NCI-H2196 (cell line): ENCODE measurements at regions not wholly inside any gene's neighbourhood (a gene's known extent, or its start where the extent isn't known, plus 50 kb on each side); places are given as distances from the start of the nearest gene placed in this dataset.

Experiments used
- DNase-seq: peaks from one replicate; lab custom pipeline; 2025; ENCODE audit not compliant: unreplicated experiment; lab: John Stamatoyannopoulos, UW

DNA sequence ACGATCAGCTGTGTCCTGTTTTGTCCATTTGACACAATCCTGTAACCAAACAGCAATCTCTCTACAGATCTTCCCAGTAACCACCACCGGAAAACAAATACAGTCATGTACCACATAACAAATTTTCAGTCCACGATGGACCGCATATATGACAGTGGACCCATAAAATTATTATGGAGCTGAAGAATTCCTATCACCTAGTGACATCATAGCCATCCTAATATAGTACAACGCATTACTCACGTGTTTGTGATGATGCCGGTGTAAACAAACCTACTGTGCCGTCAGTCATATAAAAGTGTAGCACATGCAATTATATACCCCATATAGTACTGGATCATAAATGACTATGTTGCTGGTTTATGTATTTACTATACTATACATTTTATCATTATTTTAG, 133.7 kb upstream of the EDNRA start:
- DNase-seq, result no peak

DNA sequence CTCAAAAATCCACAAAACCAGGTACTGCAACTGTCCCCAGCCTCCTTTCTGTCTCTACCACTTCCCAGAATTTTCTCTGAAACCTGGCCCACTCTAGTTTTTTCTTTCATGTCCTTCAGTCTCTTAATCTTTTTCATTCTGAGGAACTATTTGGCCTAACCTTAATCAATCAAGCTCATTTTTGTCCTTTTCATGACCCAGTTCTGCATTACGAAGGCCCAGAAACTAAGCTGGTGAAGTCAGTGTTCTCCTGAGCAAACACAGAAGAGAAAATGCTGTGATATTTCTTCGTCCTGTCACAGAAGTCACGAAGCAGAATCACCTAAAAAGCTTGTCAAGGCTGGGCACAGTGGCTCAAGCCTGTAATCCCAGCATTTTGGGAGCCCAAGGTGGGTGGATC, 131.7 kb upstream of the EDNRA start:
- DNase-seq, result no peak

DNA sequence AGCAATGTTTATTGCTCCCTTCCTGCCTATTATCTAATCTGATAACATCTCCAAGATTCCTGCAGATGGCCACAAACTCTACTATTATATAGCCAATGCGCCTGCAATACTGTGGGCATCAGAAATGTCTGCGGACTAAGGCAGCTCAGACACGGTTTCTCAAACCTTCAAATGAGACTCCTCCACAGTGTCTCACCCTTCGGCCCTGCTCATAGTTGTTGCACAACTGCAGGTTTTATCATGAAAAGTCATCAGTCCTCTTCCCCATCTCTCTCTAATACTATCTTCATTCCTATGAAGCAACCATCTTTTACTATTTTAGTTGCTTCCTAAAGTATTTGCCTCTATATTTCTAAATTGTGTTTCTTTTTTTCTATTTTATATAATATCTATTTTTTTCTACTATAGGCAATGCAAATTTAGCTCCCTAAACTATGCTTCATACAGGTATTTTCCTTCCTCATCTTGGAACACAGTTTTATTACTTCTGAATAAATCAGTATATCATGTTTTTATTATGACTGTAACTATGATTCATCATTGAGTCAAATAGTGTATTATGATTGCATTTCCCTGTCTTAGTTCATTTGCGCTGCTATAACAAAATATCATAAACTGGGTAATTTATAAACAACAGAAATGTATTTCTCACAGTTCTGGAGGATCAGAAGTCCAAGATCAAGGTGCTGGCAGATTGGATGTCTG, 129.7 kb upstream of the EDNRA start:
- DNase-seq, result no peak

DNA sequence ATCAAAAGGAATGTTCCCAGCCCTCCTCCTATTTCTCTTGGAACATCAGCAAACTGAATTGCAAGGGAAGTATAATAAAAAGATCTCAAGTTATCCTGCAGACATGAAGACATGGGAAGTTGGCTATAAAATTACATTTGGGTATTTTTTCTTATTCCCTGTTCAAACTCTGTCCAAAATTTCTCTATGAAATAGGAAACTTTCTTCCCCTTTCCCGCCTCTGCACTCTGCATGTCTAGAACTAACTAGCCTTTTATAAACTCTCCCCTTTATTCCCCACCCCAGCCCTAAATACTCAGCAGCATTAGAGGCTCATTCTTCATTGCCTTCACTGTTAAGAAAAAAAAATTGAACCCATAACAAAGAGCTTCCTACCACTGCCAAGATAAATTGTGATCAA, 126.7 kb upstream of the EDNRA start:
- DNase-seq, result no peak

DNA sequence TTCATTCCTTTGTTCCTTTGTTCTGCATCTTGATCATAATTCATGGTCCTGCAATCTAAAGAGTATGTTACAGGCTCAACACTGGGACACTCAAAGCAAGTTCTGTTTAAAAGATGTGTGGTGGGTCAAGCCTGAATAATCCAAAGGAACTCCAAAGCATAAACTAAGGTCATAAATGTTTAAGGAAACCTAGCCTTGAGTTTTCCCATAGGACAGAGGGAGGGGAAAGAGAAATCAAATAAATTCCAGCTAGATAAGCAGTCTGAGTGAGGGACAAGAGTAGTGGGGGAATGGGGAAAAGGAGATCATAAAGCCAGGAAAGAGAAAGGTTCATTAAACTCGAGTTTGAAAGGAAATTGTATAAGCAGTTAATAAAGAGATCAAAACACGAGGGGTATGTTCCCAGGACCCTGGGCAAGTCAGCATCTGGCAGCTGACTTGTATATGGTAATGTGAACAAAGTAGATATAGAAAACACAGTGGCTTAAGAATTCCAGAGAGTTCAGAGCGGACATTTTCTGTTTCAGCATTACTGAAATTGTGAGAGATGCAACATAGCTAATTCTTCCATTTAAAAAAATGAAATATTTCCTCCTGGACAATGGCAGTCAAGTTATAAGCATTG, 125.8 kb upstream of the EDNRA start:
- no peak for DNase-seq

DNA sequence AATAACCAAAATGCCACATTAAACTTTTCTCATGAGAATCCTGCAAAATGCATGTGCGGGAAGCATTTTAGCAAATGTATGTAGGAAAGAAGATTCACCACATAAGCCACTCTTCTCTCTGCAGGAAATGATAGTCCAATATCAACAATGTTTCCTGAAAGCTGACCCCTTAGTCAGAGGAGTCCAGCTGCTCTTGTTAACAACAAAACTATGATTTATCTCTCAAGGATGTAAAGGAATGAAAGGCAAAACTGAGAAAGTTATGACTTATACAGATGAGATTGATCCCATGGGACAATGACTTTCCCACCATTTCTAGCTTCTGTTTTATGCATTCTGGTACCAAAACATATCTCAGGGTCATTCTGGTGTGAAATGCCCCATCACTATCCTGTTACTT, 125.0 kb upstream of the EDNRA start:
- DNase-seq, result no peak

DNA sequence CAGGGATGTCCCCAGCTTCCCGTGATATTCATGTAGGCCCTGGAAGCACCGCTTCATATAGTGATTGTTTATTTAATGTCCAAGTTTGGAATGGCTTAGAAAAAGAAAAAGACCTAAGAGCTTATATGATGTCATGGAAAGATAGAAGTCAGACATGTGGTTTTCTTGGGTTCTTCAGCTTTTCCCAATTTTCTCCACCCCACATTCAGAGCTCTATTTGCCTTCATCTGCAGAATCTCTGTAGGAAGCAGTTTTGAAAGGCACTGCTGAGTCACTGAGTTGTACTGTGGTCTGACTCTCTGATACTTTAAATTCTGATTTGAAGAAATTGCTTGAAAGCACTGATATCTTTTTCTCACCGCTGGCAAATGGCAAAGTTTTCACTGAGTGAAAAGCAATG, 120.6 kb upstream of the EDNRA start:
- DNase-seq, result no peak

DNA sequence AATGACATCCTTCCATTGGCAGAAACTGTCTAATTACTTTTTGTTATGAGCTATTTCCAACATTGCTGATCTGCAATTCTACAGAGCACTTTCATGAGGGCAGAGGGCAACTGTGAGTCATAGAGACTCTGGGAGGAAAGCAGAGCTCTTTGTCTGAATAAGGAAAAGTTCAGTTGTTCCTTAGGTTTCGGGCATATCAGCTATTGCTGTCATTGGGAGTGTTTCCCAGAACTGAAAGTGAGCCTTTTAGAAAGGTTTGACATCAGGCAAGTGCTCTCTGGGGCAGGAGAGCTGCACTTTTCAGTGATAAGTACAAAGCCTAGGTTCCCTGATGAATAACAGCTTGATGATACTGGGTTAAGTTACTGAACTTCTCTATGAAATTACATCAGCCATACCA, 119.2 kb upstream of the EDNRA start:
- DNase-seq, result no peak

DNA sequence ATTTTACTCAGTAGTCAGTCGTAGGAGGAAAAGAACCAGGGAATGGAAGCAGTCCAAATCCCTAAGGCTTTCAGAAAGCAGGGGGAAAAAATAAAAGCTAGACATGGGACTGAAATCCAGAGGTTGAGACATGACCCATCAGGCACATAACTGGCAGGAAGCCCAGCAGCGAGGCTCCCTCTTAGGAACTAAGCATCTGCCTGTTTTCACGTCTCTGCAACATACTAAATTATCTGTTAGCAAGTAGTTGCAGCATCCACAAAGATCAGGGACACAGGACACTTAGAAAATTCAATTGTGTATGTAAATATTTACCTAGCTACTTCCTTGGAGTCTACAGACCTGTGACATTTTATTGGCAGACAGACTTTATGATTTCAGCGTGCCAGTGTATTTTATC, 118.0 kb upstream of the EDNRA start:
- no peak for DNase-seq

DNA sequence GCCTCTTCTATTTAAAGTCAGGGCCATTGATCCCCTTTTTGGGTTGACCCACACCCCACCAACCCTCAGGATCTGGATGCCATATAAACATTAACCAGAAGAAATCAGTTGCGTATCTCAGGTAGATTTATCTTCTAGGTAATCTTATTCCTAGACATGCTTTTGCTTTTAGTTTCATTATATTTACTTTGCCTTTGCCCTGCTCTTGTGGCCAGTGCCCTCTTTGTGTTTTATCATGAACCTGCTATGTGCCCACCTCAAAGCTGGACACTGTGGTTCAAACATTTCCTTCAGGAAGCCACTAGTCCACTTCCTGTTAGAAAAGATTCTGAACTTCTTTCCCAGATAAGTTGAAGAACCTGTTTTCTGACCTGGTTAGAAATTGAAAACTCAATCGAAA, 117.4 kb upstream of the EDNRA start:
- DNase-seq, result no peak

DNA sequence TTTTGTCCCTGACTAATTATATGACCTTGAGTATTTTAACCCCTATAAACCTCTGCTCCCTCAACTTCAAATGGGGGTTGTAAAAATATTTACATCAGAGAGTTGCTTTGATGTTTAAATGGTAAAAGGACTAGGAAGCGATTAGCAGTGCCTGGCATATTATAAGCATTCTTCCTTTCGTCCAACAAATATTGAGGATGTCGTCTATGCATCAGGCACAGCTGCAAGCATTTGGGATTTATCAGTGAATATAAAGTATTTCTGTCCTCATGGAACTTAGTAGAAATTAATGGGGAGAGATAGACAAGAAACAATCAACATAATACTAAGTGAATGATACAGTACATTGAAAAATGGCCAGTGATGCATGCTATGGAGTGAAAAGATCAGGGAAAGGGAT, 115.5 kb upstream of the EDNRA start:
- DNase-seq, result no peak

DNA sequence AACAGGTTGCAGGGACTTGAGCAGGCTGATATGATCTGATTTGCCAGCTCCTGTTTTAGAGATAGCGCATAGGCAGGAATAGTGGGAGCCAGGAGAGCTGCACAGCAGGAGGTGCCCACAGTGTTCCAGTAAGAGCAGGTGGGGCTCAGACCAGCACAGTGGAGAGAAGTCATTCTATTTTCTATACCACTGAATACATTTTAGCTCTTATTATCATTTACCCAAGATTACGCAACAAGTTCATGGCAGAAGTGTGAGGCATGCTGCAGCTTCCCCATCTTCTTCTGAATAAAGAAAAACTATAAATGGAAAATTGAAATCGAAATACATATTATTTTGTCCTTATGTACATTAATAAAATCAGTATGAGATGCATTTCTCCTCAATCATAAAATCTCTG, 114.7 kb upstream of the EDNRA start:
- no peak for DNase-seq

DNA sequence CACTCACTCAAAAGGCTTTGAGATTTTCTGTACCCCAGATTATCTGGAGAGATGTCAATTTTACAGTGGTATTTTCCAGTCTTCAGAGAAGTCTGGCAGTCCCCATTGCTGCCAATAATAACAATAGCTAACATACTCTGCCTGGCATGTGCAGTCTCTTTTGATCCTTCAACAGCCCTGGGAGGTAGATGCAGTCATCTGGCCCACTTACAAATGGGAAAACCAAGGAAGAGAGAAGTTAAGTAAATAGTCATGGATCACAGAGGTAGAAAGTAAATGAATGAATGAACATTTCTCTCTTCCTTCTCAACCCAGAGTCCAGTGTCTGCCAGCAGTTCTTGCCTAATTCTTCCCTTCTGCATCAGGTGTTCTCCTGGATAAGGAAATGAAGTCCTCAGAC, 113.0 kb upstream of the EDNRA start:
- DNase-seq, result no peak

DNA sequence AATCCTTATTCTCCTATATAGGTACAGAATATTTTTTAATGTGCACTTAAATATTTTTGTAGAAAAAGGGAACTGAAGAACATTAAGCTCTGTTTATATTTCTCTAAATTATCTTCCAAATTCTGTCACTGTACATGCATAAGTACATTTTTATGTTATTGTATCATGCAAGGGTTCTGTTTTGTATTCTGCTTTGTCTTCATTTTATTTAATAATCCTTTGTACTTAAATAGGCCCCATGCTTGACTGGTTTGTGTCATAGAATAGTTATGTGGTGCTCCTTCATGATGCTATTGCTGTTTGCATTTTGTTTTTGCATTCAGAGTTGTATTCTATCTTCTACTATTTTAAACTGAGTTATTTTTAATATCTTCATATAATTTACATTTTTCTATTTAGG, 111.9 kb upstream of the EDNRA start:
- no peak for DNase-seq

DNA sequence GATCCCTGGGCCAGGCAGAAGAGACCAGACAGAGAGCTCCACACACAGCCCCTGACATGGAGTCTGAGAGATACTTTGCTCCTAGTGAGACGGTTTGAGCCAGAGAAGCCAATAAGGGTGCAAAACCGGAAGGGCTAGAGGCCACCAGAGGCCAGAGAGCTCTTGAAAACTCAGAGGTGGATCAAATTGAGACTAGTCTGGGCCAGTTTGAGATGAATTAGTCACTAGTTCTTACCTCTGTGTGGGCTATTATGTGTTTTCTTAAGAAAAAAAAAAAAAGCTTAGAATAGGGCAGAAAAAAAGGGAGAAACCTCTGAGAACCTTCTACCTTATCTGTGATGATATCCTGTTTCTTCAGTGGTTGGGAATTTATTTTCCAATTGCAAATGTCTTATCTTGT, 110.4 kb upstream of the EDNRA start:
- no peak for DNase-seq

DNA sequence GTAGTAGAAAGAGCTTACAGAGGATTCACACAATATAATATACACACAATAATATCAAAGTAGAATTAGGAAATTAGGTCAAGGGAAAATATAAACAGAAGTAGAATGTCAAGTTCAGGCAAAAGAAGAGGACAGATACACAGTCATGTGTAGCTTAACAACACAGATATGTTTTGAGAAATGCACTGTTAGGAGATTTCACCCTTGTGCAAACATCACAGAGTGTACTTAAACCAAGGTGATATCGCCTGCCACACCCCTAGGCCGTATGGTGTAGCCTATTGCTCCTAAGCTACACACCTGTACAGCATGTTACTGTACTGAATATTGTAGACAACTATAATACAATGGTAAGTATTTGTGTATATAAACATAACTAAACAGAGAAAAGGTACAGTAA, 110.0 kb upstream of the EDNRA start:
- DNase-seq, result no peak

DNA sequence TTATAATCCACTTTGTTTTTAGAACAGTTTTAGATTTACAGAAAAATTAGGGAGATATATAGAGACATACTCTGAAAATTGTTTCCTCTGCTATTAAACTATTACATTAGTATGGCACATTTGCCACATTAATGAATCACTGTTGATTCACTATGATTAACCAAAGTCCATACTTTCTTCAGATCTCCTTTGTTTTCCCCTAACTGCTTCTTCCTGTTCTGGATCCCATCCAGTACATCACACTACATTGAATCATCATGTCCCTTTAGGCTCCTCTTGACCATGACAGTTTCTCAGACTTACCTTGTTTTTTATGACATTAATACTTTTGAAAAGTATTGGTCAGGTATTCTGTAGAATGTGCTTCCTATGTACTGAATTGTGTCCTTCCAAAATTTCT, 109.2 kb upstream of the EDNRA start:
- DNase-seq, result no peak

DNA sequence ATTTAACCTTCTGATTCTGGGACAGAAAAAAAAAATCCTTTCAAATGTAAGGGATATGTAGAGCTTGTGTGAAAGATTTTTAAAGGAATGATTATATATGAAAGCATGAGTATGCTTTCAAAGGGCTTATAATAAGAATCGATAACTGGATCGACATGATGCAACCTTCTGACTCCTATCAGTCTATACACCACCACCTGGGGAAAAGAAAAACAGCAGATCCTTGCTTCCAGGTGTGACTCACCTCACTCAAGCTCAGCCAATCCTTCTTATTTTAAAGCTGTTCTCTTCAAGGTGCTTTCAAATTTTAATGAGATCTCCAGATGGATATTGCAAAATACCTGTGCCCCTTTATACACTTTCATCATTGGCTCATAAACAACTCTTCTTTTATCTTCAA, 102.1 kb upstream of the EDNRA start:
- no peak for DNase-seq

DNA sequence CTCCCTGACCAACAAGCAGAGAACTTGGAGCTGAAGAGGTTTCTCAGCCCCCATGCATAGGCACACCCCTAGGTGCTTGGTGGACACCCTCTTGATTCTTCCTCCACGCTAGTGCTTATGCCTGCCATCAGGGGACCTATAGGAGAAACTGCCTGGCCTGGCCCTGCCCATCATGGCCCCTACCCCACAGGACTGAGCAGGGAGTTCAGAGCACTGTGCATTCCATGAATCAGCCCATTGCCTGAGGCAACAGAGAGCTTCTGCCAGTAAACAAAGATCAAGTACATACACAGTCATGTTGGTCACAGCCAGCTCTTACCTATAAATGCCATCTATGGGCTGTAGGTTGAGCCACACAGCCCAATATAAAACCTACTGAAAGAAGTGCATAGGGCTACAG, 99.1 kb upstream of the EDNRA start:
- DNase-seq, result no peak

DNA sequence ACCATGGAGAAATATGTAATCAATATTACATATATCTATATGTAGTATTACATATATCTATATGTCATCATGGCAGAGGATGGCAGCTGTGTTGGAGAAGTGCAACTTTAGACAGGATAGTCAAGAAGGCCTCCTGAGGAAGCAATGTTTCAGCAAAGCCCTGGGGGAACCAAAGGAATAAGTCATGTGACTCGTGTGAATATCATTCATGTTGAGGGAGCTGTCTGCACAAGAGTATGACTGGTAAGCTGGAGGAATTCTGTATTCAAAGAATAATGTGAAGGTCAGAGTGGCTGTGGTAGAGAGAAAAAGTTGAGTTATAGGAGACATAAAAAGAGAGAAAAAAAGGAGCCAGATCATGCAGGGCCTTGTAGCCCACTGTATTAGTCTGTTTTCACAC, 92.9 kb upstream of the EDNRA start:
- no peak for DNase-seq

DNA sequence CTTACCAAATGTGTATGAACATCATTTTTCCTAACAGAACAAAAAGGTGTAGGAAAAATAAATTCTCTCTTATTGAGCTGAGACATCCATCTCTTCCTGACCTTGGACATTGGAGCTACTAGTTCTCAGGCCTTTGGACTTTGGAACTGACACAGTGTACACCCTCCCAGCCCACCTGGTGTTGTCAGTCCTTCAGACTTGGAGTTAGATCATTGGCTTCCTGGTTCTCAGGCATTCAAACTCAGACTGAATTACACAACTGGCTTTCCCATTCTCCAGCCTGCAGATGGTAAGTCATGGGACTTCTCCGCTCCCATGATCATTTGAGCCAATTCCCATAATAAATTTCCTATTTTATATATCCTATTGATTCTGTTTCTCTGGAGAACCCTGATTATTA, 84.8 kb upstream of the EDNRA start:
- DNase-seq, result no peak

DNA sequence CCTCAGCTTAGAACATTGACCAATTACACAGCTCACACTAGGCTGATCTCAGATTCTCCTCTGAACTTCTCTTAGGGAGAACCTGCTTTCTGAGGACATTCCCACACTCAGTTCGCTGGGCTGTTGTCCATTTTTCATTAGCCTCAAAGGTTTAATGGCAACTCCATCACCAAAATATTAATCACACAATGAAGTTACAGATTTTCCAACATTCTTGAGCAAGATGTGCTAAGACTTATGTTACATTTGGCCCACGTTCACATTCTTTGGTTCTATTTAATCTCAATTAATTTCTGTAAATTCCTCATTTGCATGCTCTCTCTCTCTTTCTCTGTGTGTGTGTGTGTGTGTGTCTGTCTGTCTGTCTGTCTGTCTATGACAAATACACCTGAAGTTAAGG, 82.3 kb upstream of the EDNRA start:
- no peak for DNase-seq

DNA sequence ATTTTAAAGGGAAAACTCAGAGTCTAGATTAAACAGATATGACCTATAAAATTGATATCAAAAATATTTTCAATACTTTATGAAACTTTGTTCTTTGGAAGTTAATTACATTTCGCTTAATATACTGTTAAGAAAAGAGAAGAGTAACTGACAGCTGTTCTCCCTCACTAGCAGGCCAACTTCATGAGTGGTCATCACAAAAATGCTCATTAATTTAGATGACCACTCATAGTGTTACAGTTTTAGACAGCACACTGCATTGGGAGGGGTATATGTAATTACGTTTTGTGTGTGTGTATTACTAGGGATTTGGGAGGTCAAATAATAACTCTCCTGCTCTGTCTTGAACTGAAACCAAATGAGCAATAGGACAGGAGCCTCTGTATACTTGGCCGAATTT, 80.2 kb upstream of the EDNRA start:
- no peak for DNase-seq
